Activated naive CD4-positive, alpha-beta T cell treated with anti-CD3 and anti-CD28 coated beads, Interleukin-2, amount 50 U/mL, for 24 hours (primary cell): ENCODE measurements at regions not wholly inside any gene's neighbourhood (a gene's known extent, or its start where the extent isn't known, plus 50 kb on each side); places are given as distances from the start of the nearest gene placed in this dataset.

Experiments
- H3K27ac Mint-ChIP-seq: one replicate; pipeline ENCODE4 v1.8.0; 2021; ENCODE audit warnings: mild to moderate bottlenecking, mixed read lengths
- H3K27me3 Mint-ChIP-seq: one replicate; pipeline ENCODE4 v1.8.0; 2021; ENCODE audit warnings: mixed read lengths
- H3K36me3 Mint-ChIP-seq: one replicate; pipeline ENCODE4 v1.8.0; 2021; ENCODE audit warnings: mixed read lengths
- H3K4me1 Mint-ChIP-seq: one replicate; pipeline ENCODE4 v1.8.0; 2021; ENCODE audit warnings: mixed read lengths
- H3K4me3 Mint-ChIP-seq: one replicate; pipeline ENCODE4 v1.8.0; 2021; ENCODE audit warnings: mild to moderate bottlenecking, mixed read lengths
- H3K9me3 Mint-ChIP-seq: one replicate; pipeline ENCODE4 v1.8.0; 2021; ENCODE audit warnings: mixed read lengths

GRCh38 chr5:53376853-53377252 lies 103.6 kb upstream of the FST start:
- Mint-ChIP-seq H3K36me3 (no peaks in the 10 kb centered on the region), H3K27ac (no peak overlapping the region), H3K9me3 (no peaks in the 10 kb centered on the region), H3K4me3 (no peak overlapping the region), H3K4me1 (no peaks in the 10 kb centered on the region), H3K27me3 (no peaks in the 10 kb centered on the region)

GRCh38 chr5:53378190-53378589 lies 102.2 kb upstream of the FST start:
- H3K36me3 Mint-ChIP-seq, result no peaks in the 10 kb centered on the region
- H3K4me3 Mint-ChIP-seq, result no peak overlapping the region
- H3K27me3 Mint-ChIP-seq, result peaks cover 3% of the 10 kb centered on the region
- H3K27ac Mint-ChIP-seq, result no peak overlapping the region
- no peaks in the 10 kb centered on the region for H3K4me1 Mint-ChIP-seq
- H3K9me3 Mint-ChIP-seq, result no peaks in the 10 kb centered on the region

GRCh38 chr5:53378590-53379247 lies 101.7 kb upstream of the FST start:
- H3K36me3 Mint-ChIP-seq, result no peaks in the 10 kb centered on the region
- no peaks in the 10 kb centered on the region for H3K9me3 Mint-ChIP-seq
- peaks cover 3% of the 10 kb centered on the region for H3K27me3 Mint-ChIP-seq
- no peaks in the 10 kb centered on the region for H3K4me1 Mint-ChIP-seq
- H3K27ac Mint-ChIP-seq, result no peak overlapping the region
- H3K4me3 Mint-ChIP-seq, result no peak overlapping the region

- H3K27ac Mint-ChIP-seq, result no peak overlapping the region
- H3K27me3 Mint-ChIP-seq, result peaks cover 9% of the 10 kb centered on the region
- H3K9me3 Mint-ChIP-seq, result peaks cover 16% of the 10 kb centered on the region
- H3K4me1 Mint-ChIP-seq, result no peaks in the 10 kb centered on the region
- no peak overlapping the region for H3K4me3 Mint-ChIP-seq
- H3K36me3 Mint-ChIP-seq, result no peaks in the 10 kb centered on the region
Measured at GRCh38 chr5:53386341-53386740, 94.1 kb upstream of the FST start.

GRCh38 chr5:53389093-53389492 lies 91.3 kb upstream of the FST start:
- H3K27me3 Mint-ChIP-seq, result peaks cover 6% of the 10 kb centered on the region
- peaks cover 16% of the 10 kb centered on the region for H3K9me3 Mint-ChIP-seq
- H3K4me3 Mint-ChIP-seq, result no peak overlapping the region
- H3K36me3 Mint-ChIP-seq, result no peaks in the 10 kb centered on the region
- H3K27ac Mint-ChIP-seq, result no peak overlapping the region
- H3K4me1 Mint-ChIP-seq, result no peaks in the 10 kb centered on the region

GRCh38 chr5:53392073-53392472 lies 88.4 kb upstream of the FST start:
- peaks cover 3% of the 10 kb centered on the region for H3K27me3 Mint-ChIP-seq
- no peak overlapping the region for H3K4me3 Mint-ChIP-seq
- H3K27ac Mint-ChIP-seq, result no peak overlapping the region
- H3K4me1 Mint-ChIP-seq, result no peaks in the 10 kb centered on the region
- peaks cover 13% of the 10 kb centered on the region for H3K9me3 Mint-ChIP-seq
- H3K36me3 Mint-ChIP-seq, result no peaks in the 10 kb centered on the region

GRCh38 chr5:53394808-53395207 lies 85.6 kb upstream of the FST start:
- Mint-ChIP-seq H3K36me3 (no peaks in the 10 kb centered on the region), H3K27ac (no peak overlapping the region), H3K4me3 (no peak overlapping the region), H3K9me3 (no peaks in the 10 kb centered on the region), H3K4me1 (no peaks in the 10 kb centered on the region), H3K27me3 (peaks cover 4% of the 10 kb centered on the region)

- no peaks in the 10 kb centered on the region for H3K4me1 Mint-ChIP-seq
- H3K36me3 Mint-ChIP-seq, result no peaks in the 10 kb centered on the region
- H3K4me3 Mint-ChIP-seq, result no peak overlapping the region
- no peaks in the 10 kb centered on the region for H3K9me3 Mint-ChIP-seq
- H3K27me3 Mint-ChIP-seq, result peaks cover 3% of the 10 kb centered on the region
- H3K27ac Mint-ChIP-seq, result no peak overlapping the region
Measured at GRCh38 chr5:53397141-53397757, 83.2 kb upstream of the FST start.

- Mint-ChIP-seq H3K9me3 (no peaks in the 10 kb centered on the region), H3K36me3 (no peaks in the 10 kb centered on the region), H3K27me3 (peaks cover 3% of the 10 kb centered on the region), H3K27ac (no peak overlapping the region), H3K4me3 (no peak overlapping the region), H3K4me1 (no peaks in the 10 kb centered on the region)
Measured at GRCh38 chr5:53397845-53398244, 82.6 kb upstream of the FST start.

- Mint-ChIP-seq H3K27ac (no peak overlapping the region), H3K4me3 (no peak overlapping the region), H3K36me3 (no peaks in the 10 kb centered on the region), H3K27me3 (peaks cover 3% of the 10 kb centered on the region), H3K9me3 (no peaks in the 10 kb centered on the region), H3K4me1 (no peaks in the 10 kb centered on the region)
Measured at GRCh38 chr5:53399926-53400697, 80.3 kb upstream of the FST start.

GRCh38 chr5:53403291-53403690 lies 77.1 kb upstream of the FST start:
- Mint-ChIP-seq H3K9me3 (no peaks in the 10 kb centered on the region), H3K4me1 (no peaks in the 10 kb centered on the region), H3K4me3 (no peak overlapping the region), H3K27me3 (no peaks in the 10 kb centered on the region), H3K27ac (no peak overlapping the region), H3K36me3 (no peaks in the 10 kb centered on the region)

GRCh38 chr5:53403758-53404157 lies 76.7 kb upstream of the FST start:
- Mint-ChIP-seq H3K9me3 (no peaks in the 10 kb centered on the region), H3K27me3 (no peaks in the 10 kb centered on the region), H3K4me3 (no peak overlapping the region), H3K4me1 (no peaks in the 10 kb centered on the region), H3K36me3 (no peaks in the 10 kb centered on the region), H3K27ac (no peak overlapping the region)

- H3K4me3 Mint-ChIP-seq, result no peak overlapping the region
- no peaks in the 10 kb centered on the region for H3K27me3 Mint-ChIP-seq
- no peaks in the 10 kb centered on the region for H3K4me1 Mint-ChIP-seq
- H3K27ac Mint-ChIP-seq, result no peak overlapping the region
- H3K36me3 Mint-ChIP-seq, result no peaks in the 10 kb centered on the region
- no peaks in the 10 kb centered on the region for H3K9me3 Mint-ChIP-seq
Measured at GRCh38 chr5:53405396-53405795, 75.0 kb upstream of the FST start.

- Mint-ChIP-seq H3K9me3 (no peaks in the 10 kb centered on the region), H3K4me3 (no peak overlapping the region), H3K4me1 (peaks cover 9% of the 10 kb centered on the region), H3K27ac (no peak overlapping the region), H3K27me3 (no peaks in the 10 kb centered on the region), H3K36me3 (no peaks in the 10 kb centered on the region)
Measured at GRCh38 chr5:53406630-53407316, 73.7 kb upstream of the FST start.

GRCh38 chr5:53407373-53407772 lies 73.1 kb upstream of the FST start:
- no peaks in the 10 kb centered on the region for H3K9me3 Mint-ChIP-seq

GRCh38 chr5:53411388-53411787 lies 69.0 kb upstream of the FST start:
- no peaks in the 10 kb centered on the region for H3K36me3 Mint-ChIP-seq
- H3K4me3 Mint-ChIP-seq, result no peak overlapping the region

More at GRCh38 chr5:53407373-53407772, 73.1 kb upstream of the FST start:
- Mint-ChIP-seq H3K27ac (no peak overlapping the region), H3K4me1 (peaks cover 11% of the 10 kb centered on the region), H3K27me3 (no peaks in the 10 kb centered on the region), H3K4me3 (no peak overlapping the region), H3K36me3 (no peaks in the 10 kb centered on the region)

More at GRCh38 chr5:53411388-53411787, 69.0 kb upstream of the FST start:
- Mint-ChIP-seq H3K4me1 (peaks cover 11% of the 10 kb centered on the region), H3K9me3 (no peaks in the 10 kb centered on the region), H3K27me3 (peaks cover 2% of the 10 kb centered on the region), H3K27ac (no peak overlapping the region)
